Heart right ventricle (tissue), 16 donors: ENCODE measurements at regions not wholly inside any gene's neighbourhood (a gene's known extent, or its start where the extent isn't known, plus 50 kb on each side); places are given as distances from the start of the nearest gene placed in this dataset.

ENCODE experiments used
- ATAC-seq, 8 donors: fragments of 200-7000 bp; cut with Tn5 transposase; one replicate each; pipeline ENCODE4 v1.9.1; 2020; ENCODE audit warnings: mild to moderate bottlenecking in 8 of 8, moderate library complexity in 8 of 8, moderate number of reproducible peaks in 1 of 8
- DNase-seq, 2 donors: peaks; one replicate each; pipeline ENCODE4 v3.0.0-alpha.2; 2020
- H3K27ac ChIP-seq, 10 donors: fragments of 200-600 bp; sonication (generic) in 2 of 10; one replicate each; pipeline versions ENCODE4 v1.5.0 to v1.8.0; 2020 to 2022; ENCODE audit warnings: mild to moderate bottlenecking in 3 of 10
- H3K27me3 ChIP-seq, 7 donors: fragments of 200-600 bp; one replicate each; pipeline ENCODE4 v1.8.0; 2021 to 2022; ENCODE audit warnings: mild to moderate bottlenecking in 2 of 7
- H3K36me3 ChIP-seq, 9 donors: fragments of 200-600 bp; sonication (generic) in 1 of 9; one replicate each; pipeline versions ENCODE4 v1.5.0 to v1.8.0; 2020 to 2022; ENCODE audit warnings: mild to moderate bottlenecking in 2 of 9
- H3K4me1 ChIP-seq, 9 donors: fragments of 200-600 bp; sonication (generic) in 1 of 9; one replicate each; pipeline versions ENCODE4 v1.5.0 to v1.8.0; 2020 to 2022; ENCODE audit warnings: mild to moderate bottlenecking in 4 of 9
- H3K4me3 ChIP-seq, 10 donors: fragments of 200-600 bp; sonication (generic) in 2 of 10; one replicate each; pipeline versions ENCODE4 v1.5.0 to v1.8.0; 2020 to 2022; ENCODE audit warnings: mild to moderate bottlenecking in 7 of 10, moderate library complexity in 2 of 10
- H3K9me3 ChIP-seq, 11 donors: fragments of 200-600 bp in 10 of 11; sonication (generic) in 2 of 11; one replicate each; pipeline versions ENCODE4 v1.5.0 to v1.8.0; 2013 to 2022; ENCODE audit warnings: mild to moderate bottlenecking in 2 of 11, control low read depth in 1 of 11, moderate library complexity in 1 of 11
- CTCF ChIP-seq, 9 donors: fragments of 200-600 bp; sonication (generic) in 2 of 9; IDR thresholded peaks; one replicate each; pipeline versions ENCODE4 v1.5.0 to v1.8.0; 2021 to 2022; ENCODE audit warnings: antibody characterized with exemption in 9 of 9, mild to moderate bottlenecking in 5 of 9, moderate library complexity in 1 of 9
- WGBS, 2 donors: extraction: QIAGEN DNeasy Blood & Tissue Kit; methylation state at CpG; one replicate each; pipeline ENCODE4 v1.1.7; 2013; ENCODE audit warnings: inconsistent platforms in 1 of 2; 5-methylcytosine and 5-hydroxymethylcytosine counted together
- intact Hi-C, 10 donors: fragments of 100-400 bp; cut with DNase I; formaldehyde crosslinking; loops; one replicate each; pipeline versions ENCODE4 v1.11.1 to v1.14.2; 2022
- donor health status: Arrhythmogenic right ventricular cardiomyopathy.
- donor health status: ischemic (EF 13 %, LVEDD 7.1; RV severe dilation, severe dysfunction).
- donor health status: healthy with polysubstance abuse.
- donor health status: DM: no; HTN: yes; CAD: no.
- donor health status: DM: no; HTN: no; CAD: no.
- donor health status: ischemic (EF 25% LVEDD 6.9; RV normal size, moderate dysfunction).
- donor health status: ischemic (EF 25% LVEDD 5.7; RV mildly dilated, moderate dysfunction).
- donor health status: healthy.
- donor health status: DM: yes; HTN: yes; CAD: no.
- donor health status: Ischemic cardiomyopathy.
- donor health status: ischemic (EF 35%, LVEDD 5.7; RV mildly dilated, moderate dysfunction).
- donor health status: nonischemic (EF 11% LVEDD 7.7; RV severe dilation, severe dysfunction).
- donor health status: DM: yes; HTN: yes; CAD: no.
- donor health status: PGD.
- donor health status: ischemic (EF 29% LVEDD 5.4; RV normal size, mild dysfunction).
- donor health status: nonischemic (EF 23%, LVEDD 6.1; RV moderate dilation, normal function).

- DNase-seq (no peak), ATAC-seq (no peak)
- Histone ChIP-seq H3K36me3 (no peaks in the 10 kb centered on the region), H3K27me3 (no peaks in the 10 kb centered on the region), H3K9me3 (peaks cover 0 to 44% (median 24%) of the 10 kb centered on the region in 11 donors), H3K27ac (no peak overlapping the region), H3K4me3 (no peak overlapping the region), H3K4me1 (no peaks in the 10 kb centered on the region)
- intact Hi-C loops, result no loop called here
- no peak for TF ChIP-seq CTCF (IDR thresholded peaks at IDR 0.05)
- WGBS, 2 donors, result 76% methylated on average over 1 of the region's 1 CpG
These were observed 199.5 kb upstream of the RGPD4 start for GRCh38 chr2:107627164-107627563.

DNA sequence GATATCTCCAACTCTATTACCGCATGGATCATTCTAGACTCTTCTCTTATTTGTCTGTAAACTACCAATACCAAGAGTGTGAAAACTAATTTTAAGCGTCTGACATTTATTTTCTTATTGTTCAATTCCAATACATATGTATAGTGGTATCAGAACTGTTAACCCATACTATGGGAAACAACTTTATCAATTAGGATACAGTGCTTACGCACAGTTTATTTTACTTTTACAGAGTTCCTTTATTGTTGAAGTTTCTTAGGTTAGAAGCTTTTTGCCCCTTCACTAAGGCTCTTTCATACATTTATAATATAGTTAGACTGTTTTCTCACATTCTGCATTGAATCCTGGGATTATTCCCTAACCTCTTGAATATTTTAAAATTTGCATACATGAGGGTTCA, 198.8 kb upstream of the RGPD4 start:
- intact Hi-C loops, result no loop called here
- H3K36me3 ChIP-seq, result no peaks in the 10 kb centered on the region
- peaks cover 0 to 52% (median 24%) of the 10 kb centered on the region in 11 donors for H3K9me3 ChIP-seq
- no peaks in the 10 kb centered on the region for H3K4me1 ChIP-seq
- no peak for TF ChIP-seq CTCF (IDR thresholded peaks at IDR 0.05)
- WGBS, 2 donors, result 87 to 94% methylated on average over 3 of the region's 3 CpGs
- H3K27ac ChIP-seq, result no peak overlapping the region
- ATAC-seq (no peak), DNase-seq (no peak)
- H3K27me3 ChIP-seq, result no peaks in the 10 kb centered on the region
- H3K4me3 ChIP-seq, result no peak overlapping the region

GRCh38 chr2:107633580-107634147, 193.0 kb upstream of the RGPD4 start:
- Histone ChIP-seq H3K36me3 (no peaks in the 10 kb centered on the region), H3K4me1 (no peaks in the 10 kb centered on the region), H3K4me3 (no peak overlapping the region)

DNA sequence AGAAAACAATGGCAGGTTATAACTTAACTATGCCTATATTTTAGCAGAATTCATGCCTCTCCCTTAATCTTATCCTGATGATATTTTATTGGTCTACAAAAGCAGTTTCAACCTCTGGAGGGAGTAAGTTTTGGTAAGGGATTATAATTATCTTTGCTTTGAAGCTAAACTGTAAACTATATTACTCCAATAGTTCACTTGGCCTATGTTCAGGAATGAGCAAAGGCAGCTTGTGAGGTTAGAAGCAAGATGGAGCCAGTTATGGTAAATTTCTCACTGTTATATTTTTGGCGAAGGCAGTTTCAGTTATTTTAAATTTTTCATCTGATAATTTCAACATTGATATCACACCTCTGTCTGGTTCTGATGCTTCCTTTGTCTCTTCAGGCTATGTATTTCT, 192.5 kb upstream of the RGPD4 start:
- no peak for TF ChIP-seq CTCF (IDR thresholded peaks at IDR 0.05)
- peaks cover 0 to 46% (median 9%) of the 10 kb centered on the region in 11 donors for H3K9me3 ChIP-seq
- no peaks in the 10 kb centered on the region for H3K4me1 ChIP-seq
- WGBS, 2 donors, result 90 to 94% methylated on average over 1 of the region's 1 CpG
- intact Hi-C loops, result no loop called here
- no peak overlapping the region for H3K4me3 ChIP-seq
- no peaks in the 10 kb centered on the region for H3K27me3 ChIP-seq
- DNase-seq (no peak), ATAC-seq (no peak)
- H3K36me3 ChIP-seq, result no peaks in the 10 kb centered on the region
- no peak overlapping the region for H3K27ac ChIP-seq

More at GRCh38 chr2:107633580-107634147, 193.0 kb upstream of the RGPD4 start:
- Histone ChIP-seq H3K9me3 (peaks cover 0 to 51% (median 9%) of the 10 kb centered on the region in 11 donors), H3K27me3 (no peaks in the 10 kb centered on the region), H3K27ac (no peak overlapping the region)
- intact Hi-C loops, result no loop called here
- DNase-seq (no peak), ATAC-seq (no peak)
- no peak for TF ChIP-seq CTCF (IDR thresholded peaks at IDR 0.05)
- 78 to 89% methylated on average over 3 of the region's 3 CpGs for WGBS, 2 donors
